Activated CD8-positive, alpha-beta memory T cell treated with anti-CD3 and anti-CD28 coated beads, Interleukin-2, amount 10 ng/mL, durations not matched to agents 7 days and 5 days (primary cell): ENCODE measurements at regions not wholly inside any gene's neighbourhood (a gene's known extent, or its start where the extent isn't known, plus 50 kb on each side); places are given as distances from the start of the nearest gene placed in this dataset.

Experiments used
- ATAC-seq: fragments of 150-1000 bp; cut with Tn5 transposase; one replicate; pipeline ENCODE4 v1.10.0; 2021; ENCODE audit warnings: moderate library complexity
- CTCF ChIA-PET: fragments of 350-600 bp; sonication (Branson Sonifier 250); formaldehyde crosslinking; loops from one replicate; lab custom pipeline; 2021; ENCODE audit warnings: antibody characterized with exemption; lab: Charles Lee
- DNase-seq: peaks from one replicate; pipeline ENCODE4 v3.0.0-alpha.2; 2020
- H3K27ac Mint-ChIP-seq: one replicate; pipeline ENCODE4 v1.8.0; 2021; ENCODE audit warnings: mild to moderate bottlenecking, mixed read lengths
- H3K27me3 Mint-ChIP-seq: one replicate; pipeline ENCODE4 v1.8.0; 2021; ENCODE audit warnings: mixed read lengths
- H3K36me3 Mint-ChIP-seq: one replicate; pipeline ENCODE4 v1.8.0; 2021; ENCODE audit warnings: mild to moderate bottlenecking, mixed read lengths
- H3K4me1 Mint-ChIP-seq: one replicate; pipeline ENCODE4 v1.8.0; 2021; ENCODE audit warnings: mixed read lengths
- H3K4me3 Mint-ChIP-seq: one replicate; pipeline ENCODE4 v1.8.0; 2021; ENCODE audit warnings: mild to moderate bottlenecking, moderate library complexity, mixed read lengths
- H3K9me3 Mint-ChIP-seq: one replicate; pipeline ENCODE4 v1.8.0; 2022; ENCODE audit warnings: low read depth, mixed read lengths

DNA sequence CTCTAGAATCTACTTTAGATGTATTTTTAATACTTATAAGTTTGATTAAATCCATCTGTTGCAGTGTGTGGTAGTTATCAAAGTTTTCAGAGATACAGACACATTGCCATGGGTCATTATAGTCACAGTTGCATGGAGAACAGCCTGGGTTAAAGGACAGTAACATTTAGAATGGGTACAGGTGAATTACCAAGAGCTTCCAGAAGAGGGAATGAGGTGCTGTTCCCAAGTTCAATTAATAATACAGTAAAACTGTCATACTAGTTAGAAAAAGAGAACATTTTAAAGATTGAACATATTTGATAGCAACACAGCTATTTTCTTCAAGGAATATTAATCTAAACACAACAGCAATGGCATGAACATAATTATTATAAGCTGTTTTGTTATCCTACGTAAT is 322.6 kb upstream of the SLC10A2 start:
- Mint-ChIP-seq H3K4me3 (no peak overlapping the region), H3K27ac (no peak overlapping the region), H3K4me1 (no peaks in the 10 kb centered on the region), H3K9me3 (no peaks in the 10 kb centered on the region), H3K27me3 (no peaks in the 10 kb centered on the region), H3K36me3 (no peaks in the 10 kb centered on the region)
- CTCF ChIA-PET: no interaction called here
- no peak for DNase-seq
- no peak for ATAC-seq

DNA sequence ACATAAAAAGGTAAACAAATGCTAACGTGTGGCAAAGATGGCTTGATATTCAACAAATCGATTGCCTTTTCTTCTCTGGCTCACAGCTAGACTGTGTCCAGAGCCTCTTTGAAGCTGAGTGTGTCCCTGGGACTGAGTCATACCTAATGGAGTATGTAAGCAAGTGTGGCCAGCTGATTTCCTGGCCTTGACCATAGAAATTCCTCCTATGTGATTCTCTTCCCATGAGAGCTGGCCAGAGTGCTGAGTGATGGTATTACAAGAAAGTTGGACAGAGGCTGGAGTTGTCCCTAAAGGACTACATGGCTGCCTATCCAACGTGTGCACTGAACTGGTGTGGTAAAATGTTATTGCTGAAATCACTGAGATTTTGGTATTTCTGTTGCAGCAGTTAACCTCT is 320.1 kb upstream of the SLC10A2 start:
- H3K4me1 Mint-ChIP-seq: no peaks in the 10 kb centered on the region
- ATAC-seq: no peak
- CTCF ChIA-PET: no interaction called here
- H3K9me3 Mint-ChIP-seq: no peaks in the 10 kb centered on the region
- no peaks in the 10 kb centered on the region for H3K36me3 Mint-ChIP-seq
- DNase-seq: no peak
- H3K27ac Mint-ChIP-seq: no peak overlapping the region
- no peaks in the 10 kb centered on the region for H3K27me3 Mint-ChIP-seq
- no peak overlapping the region for H3K4me3 Mint-ChIP-seq

DNA sequence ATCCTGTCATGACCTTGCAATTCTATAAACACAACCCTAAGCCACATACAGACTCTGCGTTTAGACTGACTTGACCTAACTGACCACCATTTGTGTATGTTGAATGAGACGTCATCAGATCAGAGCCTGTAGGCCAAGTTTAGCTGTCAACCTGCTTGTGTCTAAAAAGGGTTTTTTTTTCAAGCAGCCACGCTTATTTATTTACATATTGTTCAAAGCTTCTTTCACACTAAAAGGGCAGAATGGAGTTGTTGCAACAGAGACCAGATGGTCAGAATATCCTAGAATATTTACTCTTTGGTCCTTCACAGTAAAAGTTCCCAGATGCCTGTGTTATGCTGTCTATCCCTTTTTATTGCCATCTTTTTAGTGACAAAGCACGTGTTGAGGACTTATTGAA is 307.7 kb upstream of the SLC10A2 start:
- H3K4me3 Mint-ChIP-seq: no peak overlapping the region
- no peak overlapping the region for H3K27ac Mint-ChIP-seq
- DNase-seq: no peak
- ATAC-seq: no peak
- no peaks in the 10 kb centered on the region for H3K4me1 Mint-ChIP-seq
- no peaks in the 10 kb centered on the region for H3K9me3 Mint-ChIP-seq
- H3K36me3 Mint-ChIP-seq: no peaks in the 10 kb centered on the region
- H3K27me3 Mint-ChIP-seq: no peaks in the 10 kb centered on the region
- CTCF ChIA-PET: no interaction called here

DNA sequence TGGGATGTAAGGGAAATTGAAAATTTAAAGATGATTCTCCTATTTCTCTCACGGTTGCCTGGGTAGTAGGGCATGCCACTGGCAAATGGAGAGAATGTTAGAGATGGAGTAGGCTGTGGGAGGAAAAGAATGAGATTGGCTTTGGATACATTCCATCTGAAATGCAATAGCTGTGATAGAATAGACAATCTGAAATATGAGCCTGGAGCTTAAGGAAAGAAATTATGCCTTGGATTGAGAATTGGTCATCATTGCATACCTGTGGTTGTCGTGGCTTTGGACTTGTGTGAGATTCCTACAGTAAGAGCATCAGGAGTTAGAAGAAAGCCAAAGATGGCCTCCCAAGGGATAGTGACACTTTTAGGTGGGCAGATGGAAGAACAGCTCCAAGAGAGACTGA is 305.1 kb upstream of the SLC10A2 start:
- Mint-ChIP-seq H3K36me3 (no peaks in the 10 kb centered on the region), H3K9me3 (peaks cover 2% of the 10 kb centered on the region), H3K4me3 (no peak overlapping the region), H3K27me3 (no peaks in the 10 kb centered on the region), H3K27ac (no peak overlapping the region), H3K4me1 (no peaks in the 10 kb centered on the region)
- CTCF ChIA-PET: no interaction called here
- DNase-seq: no peak
- ATAC-seq: no peak

DNA sequence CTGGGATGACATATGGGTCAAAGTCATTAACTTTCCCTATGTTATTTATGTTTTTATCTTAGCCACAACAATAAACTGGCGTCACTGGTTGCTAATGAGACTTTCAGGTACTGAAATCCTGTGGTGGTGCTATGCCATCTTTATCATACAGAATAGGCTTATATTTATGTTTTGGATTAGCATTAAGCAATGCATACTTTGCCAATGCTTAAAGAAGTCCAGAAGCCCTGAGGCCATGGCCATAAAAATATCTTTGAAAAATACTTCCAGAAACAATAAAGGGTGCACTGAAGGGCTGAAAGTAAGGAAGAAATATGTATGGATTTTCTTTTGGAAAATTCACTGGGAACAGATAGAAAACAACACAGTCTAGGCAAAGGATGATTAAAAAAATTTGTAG is 304.6 kb upstream of the SLC10A2 start:
- no peak for ATAC-seq
- Mint-ChIP-seq H3K4me3 (no peak overlapping the region), H3K27ac (no peak overlapping the region), H3K9me3 (peaks cover 2% of the 10 kb centered on the region), H3K36me3 (no peaks in the 10 kb centered on the region), H3K4me1 (no peaks in the 10 kb centered on the region), H3K27me3 (no peaks in the 10 kb centered on the region)
- no peak for DNase-seq
- CTCF ChIA-PET: no interaction called here

DNA sequence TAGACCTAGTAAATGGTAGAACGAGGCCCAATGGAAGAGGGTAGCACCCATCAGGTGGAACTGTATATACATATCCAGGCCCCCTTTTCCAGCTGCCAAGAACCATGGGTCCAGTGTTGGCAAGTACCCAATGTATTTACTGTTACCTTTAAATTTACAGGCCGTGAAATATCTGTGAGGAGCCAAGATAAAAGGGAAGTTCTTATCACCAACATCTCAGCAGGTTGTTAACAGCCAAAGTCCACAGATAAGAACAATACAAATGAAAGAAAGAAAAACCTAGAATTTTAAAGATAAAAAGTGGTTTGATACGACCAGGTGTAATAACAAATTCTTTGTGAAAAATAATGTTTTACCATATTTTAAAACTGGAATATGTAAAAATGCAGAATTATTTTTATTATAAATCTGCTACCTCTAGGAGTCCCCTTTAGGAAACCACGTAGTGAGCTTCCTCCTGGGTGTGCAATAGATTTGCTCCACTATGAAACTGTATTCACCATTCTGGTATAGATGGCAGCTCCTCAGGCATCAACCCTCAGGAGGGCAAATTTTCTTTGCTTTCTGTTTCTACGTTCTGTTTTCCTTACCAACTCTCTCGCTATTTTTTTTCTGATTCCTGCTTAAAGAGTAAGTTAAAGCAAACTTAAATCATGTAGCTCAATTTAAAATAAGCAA is 292.2 kb upstream of the SLC10A2 start:
- DNase-seq: no peak
- H3K4me3 Mint-ChIP-seq: no peak overlapping the region
- CTCF ChIA-PET: no interaction called here
- no peak overlapping the region for H3K27ac Mint-ChIP-seq
- H3K36me3 Mint-ChIP-seq: no peaks in the 10 kb centered on the region
- ATAC-seq: no peak
- peaks cover 10% of the 10 kb centered on the region for H3K9me3 Mint-ChIP-seq
- no peaks in the 10 kb centered on the region for H3K4me1 Mint-ChIP-seq
- no peaks in the 10 kb centered on the region for H3K27me3 Mint-ChIP-seq

DNA sequence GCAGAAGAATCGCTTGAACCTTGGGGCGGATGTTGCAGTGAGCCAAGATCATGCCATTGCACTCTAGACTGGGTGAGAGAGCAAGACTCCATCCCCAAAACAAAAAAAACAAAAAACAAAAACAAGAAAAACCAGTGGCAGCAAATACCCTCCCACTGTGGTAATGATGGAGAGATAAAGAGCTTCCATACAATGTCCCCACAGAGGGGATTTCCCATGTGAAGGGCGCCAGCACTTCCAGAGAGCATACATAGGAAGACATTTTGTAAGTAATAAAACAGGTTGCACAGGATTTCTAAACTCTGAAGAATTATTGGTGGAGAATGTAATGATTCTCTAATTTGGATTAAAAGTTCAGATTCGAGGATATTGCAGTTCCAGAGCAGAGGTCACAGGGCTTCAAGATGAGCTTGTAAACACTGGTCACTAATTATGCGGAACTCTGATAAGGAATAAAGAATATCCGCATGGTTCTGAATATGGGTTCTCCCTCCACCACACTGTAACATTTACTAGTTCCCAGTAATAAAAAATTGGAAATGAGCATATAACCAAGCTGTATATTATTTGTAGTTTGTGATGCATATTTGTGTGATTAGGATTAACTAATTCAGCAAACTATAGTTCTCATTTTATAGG is 290.1 kb upstream of the SLC10A2 start:
- peaks cover 10% of the 10 kb centered on the region for H3K9me3 Mint-ChIP-seq
- H3K4me3 Mint-ChIP-seq: no peak overlapping the region
- no peak for ATAC-seq

DNA sequence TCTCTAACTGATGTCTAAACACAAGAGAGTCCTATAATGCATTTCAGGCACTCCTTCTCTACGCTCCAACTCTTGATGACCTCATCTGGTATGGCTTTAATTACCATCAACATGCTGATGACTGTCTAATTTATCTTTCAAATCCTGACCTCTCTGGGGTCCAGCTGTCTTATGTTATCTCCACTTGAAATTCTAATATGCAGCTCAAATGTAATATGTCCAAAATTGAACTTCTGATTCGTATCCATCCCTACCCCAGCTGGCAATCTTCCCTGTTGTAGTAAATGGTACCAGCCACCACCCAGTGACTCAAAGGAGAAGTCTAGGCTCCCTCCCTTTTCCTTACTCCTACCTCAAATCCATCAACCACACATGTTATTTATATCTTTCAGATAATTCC is 288.0 kb upstream of the SLC10A2 start:
- no peak overlapping the region for H3K27ac Mint-ChIP-seq
- H3K4me3 Mint-ChIP-seq: no peak overlapping the region
- H3K4me1 Mint-ChIP-seq: no peaks in the 10 kb centered on the region
- no peak for DNase-seq
- H3K27me3 Mint-ChIP-seq: no peaks in the 10 kb centered on the region
- H3K36me3 Mint-ChIP-seq: no peaks in the 10 kb centered on the region
- H3K9me3 Mint-ChIP-seq: peaks cover 10% of the 10 kb centered on the region
- no peak for ATAC-seq
- CTCF ChIA-PET: no interaction called here

More for the DNA sequence above, 290.1 kb upstream of the SLC10A2 start:
- CTCF ChIA-PET: no interaction called here
- Mint-ChIP-seq H3K27me3 (no peaks in the 10 kb centered on the region), H3K4me1 (no peaks in the 10 kb centered on the region), H3K36me3 (no peaks in the 10 kb centered on the region), H3K27ac (no peak overlapping the region)
- no peak for DNase-seq

DNA sequence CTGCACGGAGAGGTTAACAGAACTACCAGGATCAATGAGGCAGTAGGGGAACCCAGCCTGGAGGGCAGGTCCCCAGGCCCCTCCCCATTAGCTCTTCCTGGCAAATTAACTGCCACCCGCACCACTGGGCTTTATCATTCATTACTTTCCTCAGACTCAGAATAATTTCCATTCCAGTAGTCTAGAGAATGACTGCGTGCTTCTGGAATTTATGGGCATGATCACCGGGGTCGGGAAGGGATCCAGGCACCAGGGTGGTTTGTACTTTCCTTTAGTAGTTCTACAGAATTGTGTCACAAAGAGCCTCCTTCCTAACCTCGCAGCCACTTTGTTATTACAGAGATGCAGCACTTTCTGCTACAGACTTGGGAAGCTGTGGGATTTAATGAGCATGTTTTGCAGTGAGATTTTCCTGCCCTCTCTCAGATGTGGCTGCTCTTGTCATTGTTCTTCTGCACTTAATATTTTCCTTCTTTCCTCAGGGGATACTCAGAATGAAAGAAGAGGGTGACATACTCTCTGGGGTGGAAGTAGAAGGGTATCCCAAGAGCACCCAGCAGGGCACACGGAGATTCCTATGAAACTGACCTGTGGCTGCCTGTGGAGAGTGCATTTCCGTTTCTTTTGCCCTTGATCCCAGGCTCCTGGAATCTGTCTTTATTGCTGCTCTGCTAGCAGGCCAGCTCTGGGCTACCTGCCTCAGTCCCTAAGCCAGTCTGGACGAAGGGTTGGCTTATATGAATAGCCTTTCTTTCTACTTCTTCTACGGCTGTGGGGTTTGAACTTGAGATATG is 285.0 kb upstream of the SLC10A2 start:
- ATAC-seq: no peak
- CTCF ChIA-PET: no interaction called here
- H3K4me1 Mint-ChIP-seq: no peaks in the 10 kb centered on the region
- no peak overlapping the region for H3K27ac Mint-ChIP-seq
- H3K27me3 Mint-ChIP-seq: no peaks in the 10 kb centered on the region
- H3K9me3 Mint-ChIP-seq: peaks cover 14% of the 10 kb centered on the region
- H3K4me3 Mint-ChIP-seq: no peak overlapping the region
- no peaks in the 10 kb centered on the region for H3K36me3 Mint-ChIP-seq
- no peak for DNase-seq

DNA sequence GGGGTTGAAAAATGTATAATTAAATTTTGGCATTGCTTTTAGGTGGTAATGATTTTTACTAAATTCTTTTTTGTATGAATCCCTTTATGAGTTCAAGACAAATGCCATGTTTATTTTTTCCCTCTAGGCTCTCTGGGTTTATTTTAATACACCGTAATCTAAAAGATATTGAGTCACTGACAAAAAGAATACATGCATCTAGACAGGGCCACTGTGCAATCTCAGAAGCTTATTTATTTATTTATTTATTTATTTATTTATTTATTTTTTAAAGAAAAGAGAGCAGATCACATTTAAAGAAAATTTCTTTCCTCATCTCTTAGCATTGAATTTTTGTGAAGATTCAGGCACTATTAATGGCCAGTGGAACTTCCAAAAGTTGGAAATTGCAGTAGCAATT is 283.9 kb upstream of the SLC10A2 start:
- Mint-ChIP-seq H3K36me3 (no peaks in the 10 kb centered on the region), H3K9me3 (peaks cover 14% of the 10 kb centered on the region), H3K4me3 (no peak overlapping the region), H3K4me1 (no peaks in the 10 kb centered on the region), H3K27me3 (no peaks in the 10 kb centered on the region), H3K27ac (no peak overlapping the region)
- ATAC-seq (no peak), DNase-seq (no peak)
- CTCF ChIA-PET: no interaction called here

DNA sequence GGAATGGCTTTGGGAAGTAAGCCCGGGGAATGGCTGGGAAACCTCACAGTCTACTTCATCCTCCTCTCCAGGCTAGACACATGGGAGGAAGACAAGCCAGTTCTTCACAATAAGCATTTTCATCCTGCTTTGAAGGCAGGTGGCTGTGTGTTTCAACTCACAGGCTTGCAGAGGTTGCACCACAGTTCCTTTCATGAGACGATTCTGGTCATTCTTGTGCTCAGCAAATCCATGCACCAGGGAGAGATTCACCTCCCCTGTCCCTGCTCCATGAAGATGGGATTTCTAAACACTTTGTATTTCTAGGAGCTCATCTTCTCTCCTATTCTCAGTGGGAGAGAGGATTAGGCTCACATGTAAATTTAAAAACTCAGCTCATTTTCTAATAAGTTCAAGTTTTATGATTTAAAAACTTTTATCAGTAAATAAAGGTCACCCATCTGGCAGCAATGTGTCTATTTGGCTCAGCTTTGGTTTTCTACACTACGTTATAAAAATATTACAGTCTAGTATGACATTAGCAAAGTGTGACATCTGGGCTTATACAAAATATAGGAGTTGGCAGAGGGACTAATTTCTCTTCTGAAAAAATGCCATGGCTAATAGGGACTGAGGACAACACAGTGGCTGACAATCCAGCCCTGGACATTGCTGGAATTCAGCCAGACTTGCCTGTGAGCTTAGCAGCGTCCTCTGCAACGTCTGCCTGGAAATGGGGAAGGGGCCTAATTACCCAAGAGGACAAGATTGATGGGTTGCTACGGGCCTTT is 283.2 kb upstream of the SLC10A2 start:
- no peaks in the 10 kb centered on the region for H3K36me3 Mint-ChIP-seq
- H3K27me3 Mint-ChIP-seq: no peaks in the 10 kb centered on the region
- no peak overlapping the region for H3K4me3 Mint-ChIP-seq
- DNase-seq (no peak), ATAC-seq (no peak)
- H3K4me1 Mint-ChIP-seq: no peaks in the 10 kb centered on the region
- CTCF ChIA-PET: no interaction called here
- H3K27ac Mint-ChIP-seq: no peak overlapping the region
- H3K9me3 Mint-ChIP-seq: peaks cover 17% of the 10 kb centered on the region

DNA sequence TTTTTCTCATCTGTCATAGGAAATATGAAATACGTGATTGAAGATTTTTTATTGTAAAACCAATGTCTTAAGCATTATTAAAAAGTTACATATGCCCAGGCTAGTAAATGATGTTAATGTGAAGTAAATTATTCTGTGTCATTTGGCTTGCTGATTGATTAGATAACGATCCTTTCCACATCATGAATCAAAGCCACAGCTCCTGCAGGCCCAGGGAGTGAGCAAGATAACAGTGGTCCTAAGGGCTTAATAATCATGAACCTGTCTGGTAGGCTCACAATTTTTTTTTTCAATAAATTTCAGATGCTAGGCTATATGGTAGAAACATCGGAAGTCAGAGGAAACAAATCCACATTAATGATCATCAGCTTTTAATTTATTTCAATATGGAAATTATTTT is 269.0 kb upstream of the SLC10A2 start:
- Mint-ChIP-seq H3K36me3 (no peaks in the 10 kb centered on the region), H3K27ac (no peak overlapping the region), H3K9me3 (peaks cover 5% of the 10 kb centered on the region), H3K4me1 (no peaks in the 10 kb centered on the region), H3K27me3 (no peaks in the 10 kb centered on the region), H3K4me3 (no peak overlapping the region)
- CTCF ChIA-PET: no interaction called here
- no peak for ATAC-seq
- DNase-seq: no peak

DNA sequence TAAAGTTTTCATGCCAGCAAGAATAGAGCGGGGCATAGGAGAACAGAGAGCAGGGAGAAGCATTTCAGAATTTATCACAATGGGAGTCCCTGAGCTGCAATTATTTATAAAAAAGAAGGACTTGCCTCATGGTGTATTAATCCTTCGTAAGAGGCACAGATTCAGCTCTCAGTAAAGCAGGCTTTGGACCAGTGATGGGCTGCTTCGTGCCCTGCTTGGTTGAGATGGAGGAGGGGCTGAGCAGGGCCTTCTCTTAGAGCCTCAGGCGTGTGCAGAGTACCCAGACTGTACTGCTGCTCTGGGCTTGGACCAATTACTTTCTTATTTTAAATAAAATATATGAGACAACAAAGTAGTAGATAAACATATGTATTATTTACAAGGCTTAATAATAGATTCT is 265.7 kb upstream of the SLC10A2 start:
- no peak for ATAC-seq
- no peak for DNase-seq
- no peaks in the 10 kb centered on the region for H3K4me1 Mint-ChIP-seq
- H3K4me3 Mint-ChIP-seq: no peak overlapping the region
- CTCF ChIA-PET: no interaction called here
- H3K9me3 Mint-ChIP-seq: peaks cover 5% of the 10 kb centered on the region
- no peak overlapping the region for H3K27ac Mint-ChIP-seq
- no peaks in the 10 kb centered on the region for H3K27me3 Mint-ChIP-seq
- no peaks in the 10 kb centered on the region for H3K36me3 Mint-ChIP-seq
